Loucy (cell line): ENCODE measurements at regions not wholly inside any gene's neighbourhood (a gene's known extent, or its start where the extent isn't known, plus 50 kb on each side); places are given as distances from the start of the nearest gene placed in this dataset.

Source experiments
- CTCF ChIP-seq: fragments of 200-600 bp; sonication (generic); conservative IDR thresholded peaks from 2 replicates; pipeline ENCODE4 v1.5.1; 2014; ENCODE audit warnings: mild to moderate bottlenecking, antibody characterized with exemption, low read length
- EZH2phosphoT487 ChIP-seq: fragments of 200-600 bp; IDR thresholded peaks from 2 replicates; pipeline ENCODE4 v1.6.1; 2018; ENCODE audit warnings: antibody characterized with exemption, mild to moderate bottlenecking, moderate library complexity, borderline replicate concordance

- TF ChIP-seq CTCF = no peak
- no peak for TF ChIP-seq EZH2phosphoT487
Observed at GRCh38 chr5:125882061-125882460, 541.1 kb upstream of the GRAMD2B start.
